SK-N-SH treated with all-trans-retinoic acid at 6 μM for 48 hours (cell line): ENCODE measurements at regions not wholly inside any gene's neighbourhood (a gene's known extent, or its start where the extent isn't known, plus 50 kb on each side); places are given as distances from the start of the nearest gene placed in this dataset.
"Not testable (repeated sequence)": the region's sequence is repeated elsewhere in the genome, so short reads cannot be mapped to it uniquely, and the experiment has no call there.

Source experiments
- CREB5 ChIP-seq: fragments of 250-450 bp; sonication (Bioruptor Pico); IDR thresholded peaks from 2 replicates; pipeline ENCODE4 v1.5.1; 2020; ENCODE audit warnings: low read depth, mild to moderate bottlenecking, moderate library complexity
- CSRNP3 ChIP-seq: fragments of 250-450 bp; sonication (Bioruptor Pico); IDR thresholded peaks from 2 replicates; pipeline ENCODE4 v1.5.1; 2021; ENCODE audit warnings: mild to moderate bottlenecking, moderate library complexity
- GLIS3 ChIP-seq: fragments of 250-450 bp; sonication (Bioruptor Pico); IDR thresholded peaks from 2 replicates; pipeline ENCODE4 v1.5.0; 2020; ENCODE audit warnings: mild to moderate bottlenecking, moderate library complexity
- OSR1 ChIP-seq: fragments of 250-450 bp; sonication (Bioruptor Pico); IDR thresholded peaks from 2 replicates; pipeline ENCODE4 v1.8.0; 2022; ENCODE audit warnings: moderate library complexity, mild to moderate bottlenecking, inconsistent platforms
- TCF4 ChIP-seq: fragments of 250-450 bp; sonication (Bioruptor Pico); IDR thresholded peaks from 2 replicates; pipeline ENCODE4 v1.8.0; 2021; ENCODE audit warnings: mild to moderate bottlenecking, moderate library complexity, borderline replicate concordance
- ZFP3 ChIP-seq: fragments of 250-450 bp; sonication (Bioruptor Pico); IDR thresholded peaks from 2 replicates; pipeline ENCODE4 v1.5.0; 2020; ENCODE audit warnings: mild to moderate bottlenecking, moderate library complexity
- ZNF70 ChIP-seq: fragments of 450-650 bp; formaldehyde crosslinking; IDR thresholded peaks from 2 replicates; pipeline ENCODE4 v1.5.0; 2020; ENCODE audit warnings: mild to moderate bottlenecking, moderate library complexity
- ZNF8 ChIP-seq: fragments of 450-650 bp; formaldehyde crosslinking; IDR thresholded peaks from 2 replicates; pipeline ENCODE4 v1.5.0; 2020; ENCODE audit warnings: mild to moderate bottlenecking, moderate library complexity
- TF ChIP-seq, protein P1 (sequence below): fragments of 250-450 bp; sonication (Bioruptor Pico); IDR thresholded peaks from 2 replicates; pipeline ENCODE4 v1.8.0; 2020; ENCODE audit warnings: mild to moderate bottlenecking, moderate library complexity, borderline replicate concordance

- TF ChIP-seq, protein P1, sequence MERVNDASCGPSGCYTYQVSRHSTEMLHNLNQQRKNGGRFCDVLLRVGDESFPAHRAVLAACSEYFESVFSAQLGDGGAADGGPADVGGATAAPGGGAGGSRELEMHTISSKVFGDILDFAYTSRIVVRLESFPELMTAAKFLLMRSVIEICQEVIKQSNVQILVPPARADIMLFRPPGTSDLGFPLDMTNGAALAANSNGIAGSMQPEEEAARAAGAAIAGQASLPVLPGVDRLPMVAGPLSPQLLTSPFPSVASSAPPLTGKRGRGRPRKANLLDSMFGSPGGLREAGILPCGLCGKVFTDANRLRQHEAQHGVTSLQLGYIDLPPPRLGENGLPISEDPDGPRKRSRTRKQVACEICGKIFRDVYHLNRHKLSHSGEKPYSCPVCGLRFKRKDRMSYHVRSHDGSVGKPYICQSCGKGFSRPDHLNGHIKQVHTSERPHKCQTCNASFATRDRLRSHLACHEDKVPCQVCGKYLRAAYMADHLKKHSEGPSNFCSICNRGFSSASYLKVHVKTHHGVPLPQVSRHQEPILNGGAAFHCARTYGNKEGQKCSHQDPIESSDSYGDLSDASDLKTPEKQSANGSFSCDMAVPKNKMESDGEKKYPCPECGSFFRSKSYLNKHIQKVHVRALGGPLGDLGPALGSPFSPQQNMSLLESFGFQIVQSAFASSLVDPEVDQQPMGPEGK (CRISPR knock-in tag): not testable (repeated sequence)
- not testable (repeated sequence) for TF ChIP-seq ZNF8 (CRISPR knock-in tag); CSRNP3; ZNF70 (CRISPR knock-in tag); CREB5 (CRISPR knock-in tag); ZFP3 (CRISPR knock-in tag); TCF4 (CRISPR knock-in tag); GLIS3; OSR1 (CRISPR knock-in tag)
Measured at GRCh38 chr4:49141955-49142354, 155.9 kb downstream of the CWH43 start.
